HEK293 (cell line): ENCODE measurements at regions not wholly inside any gene's neighbourhood (a gene's known extent, or its start where the extent isn't known, plus 50 kb on each side); places are given as distances from the start of the nearest gene placed in this dataset.
A peak's percentile ranks its signal among the peaks of the same experiment; 100 is the strongest.

ENCODE experiments used
- CTCF ChIA-PET: fragments of 350-600 bp; formaldehyde crosslinking; extraction: SDS; loops from one replicate; lab custom pipeline; 2021; ENCODE audit warnings: antibody characterized with exemption; lab: Yijun Ruan, JAX
- POLR2A ChIA-PET: fragments of 300-600 bp; formaldehyde crosslinking; extraction: SDS; loops from one replicate; lab custom pipeline; 2020; ENCODE audit warnings: antibody characterized with exemption, inconsistent platforms; lab: Yijun Ruan, JAX
- H3K27ac ChIP-seq: fragments of 200-500 bp; sonication (Bioruptor generic); 2 replicates; pipeline ENCODE4 v1.5.1; 2014; ENCODE audit warnings: low read depth, low read length, control low read depth, inconsistent platforms; ENCODE audit errors: extremely low read depth
- H3K36me3 ChIP-seq, 2 experiments: fragments of 200-500 bp in 1 of 2; sonication (Bioruptor generic) in 1 of 2; 1 replicate in 1 of 2; 2 replicates in 1 of 2; pipeline ENCODE4 v1.5.1; 2014 to 2017; ENCODE audit warnings: inconsistent platforms in 2 of 2, low read length in 2 of 2; ENCODE audit not compliant: control insufficient read depth in 2 of 2, insufficient read depth in 1 of 2
- H3K4me1 ChIP-seq: fragments of 200-500 bp; sonication (Bioruptor generic); 2 replicates; pipeline ENCODE4 v1.5.1; 2014; ENCODE audit warnings: mild to moderate bottlenecking, low read length, inconsistent platforms; ENCODE audit not compliant: control insufficient read depth, insufficient read depth
- H3K4me3 ChIP-seq: 2 replicates; pipeline ENCODE4 v1.5.1; 2011; ENCODE audit warnings: low read depth, mild to moderate bottlenecking, control low read depth, low read length, moderate library complexity
- H3K9me3 ChIP-seq: fragments of 200-500 bp; sonication (Bioruptor generic); 2 replicates; pipeline ENCODE4 v1.5.1; 2014; ENCODE audit warnings: low read depth, low read length, inconsistent platforms; ENCODE audit not compliant: control insufficient read depth, insufficient read depth
- INSM2 ChIP-seq: fragments of 450-650 bp; formaldehyde crosslinking; IDR thresholded peaks from 2 replicates; pipeline ENCODE4 v1.5.1; 2016; ENCODE audit warnings: missing biosample characterization, missing genetic modification characterization
- KLF1 ChIP-seq: fragments of 450-650 bp; formaldehyde crosslinking; IDR thresholded peaks from 2 replicates; pipeline ENCODE4 v1.5.1; 2016; ENCODE audit warnings: missing biosample characterization, missing genetic modification characterization
- SETDB1 ChIP-seq: IDR thresholded peaks from one replicate; pipeline ENCODE4 v1.6.1; 2017; ENCODE audit warnings: mild to moderate bottlenecking, low read length, moderate library complexity, mixed read lengths; ENCODE audit not compliant: insufficient read length
- ZBTB21 ChIP-seq: fragments of 450-650 bp; formaldehyde crosslinking; IDR thresholded peaks from 2 replicates; pipeline ENCODE4 v1.5.1; 2017; ENCODE audit warnings: missing biosample characterization, missing genetic modification characterization
- ZFP37 ChIP-seq: fragments of 450-650 bp; formaldehyde crosslinking; IDR thresholded peaks from 2 replicates; pipeline ENCODE4 v1.5.1; 2016; ENCODE audit warnings: missing biosample characterization, missing genetic modification characterization
- ZNF24 ChIP-seq: fragments of 450-650 bp; formaldehyde crosslinking; IDR thresholded peaks from 2 replicates; pipeline ENCODE4 v1.5.1; 2016; ENCODE audit warnings: missing biosample characterization, missing genetic modification characterization
- ZNF248 ChIP-seq: fragments of 450-650 bp; formaldehyde crosslinking; IDR thresholded peaks from 2 replicates; pipeline ENCODE4 v1.5.1; 2017; ENCODE audit warnings: missing biosample characterization, missing genetic modification characterization
- ZNF274 ChIP-seq, 2 experiments: fragments of 200-500 bp in 1 of 2; fragments of 450-650 bp in 1 of 2; sonication (Bioruptor generic) in 1 of 2; formaldehyde crosslinking in 1 of 2; IDR thresholded peaks; 2 replicates each; pipeline versions ENCODE4 v1.5.1 to v1.6.1; 2014 to 2016; ENCODE audit warnings: borderline replicate concordance in 1 of 2, inconsistent platforms in 1 of 2, low read length in 1 of 2, missing biosample characterization in 1 of 2, missing genetic modification characterization in 1 of 2
- ZNF311 ChIP-seq: fragments of 450-650 bp; formaldehyde crosslinking; IDR thresholded peaks from 2 replicates; pipeline ENCODE4 v1.5.1; 2017; ENCODE audit warnings: missing biosample characterization, missing genetic modification characterization, borderline replicate concordance
- ZNF514 ChIP-seq: fragments of 450-650 bp; formaldehyde crosslinking; IDR thresholded peaks from 2 replicates; pipeline ENCODE4 v1.5.1; 2016; ENCODE audit warnings: missing biosample characterization, missing genetic modification characterization
- ZNF518A ChIP-seq: fragments of 450-650 bp; formaldehyde crosslinking; conservative IDR thresholded peaks from 2 replicates; pipeline ENCODE4 v1.5.1; 2016; ENCODE audit warnings: low read depth, missing biosample characterization, missing genetic modification characterization
- ZNF654 ChIP-seq: fragments of 450-650 bp; formaldehyde crosslinking; IDR thresholded peaks from 2 replicates; pipeline ENCODE4 v1.5.1; 2016; ENCODE audit warnings: low read depth, missing biosample characterization, missing genetic modification characterization
- ZNF670 ChIP-seq: fragments of 450-650 bp; formaldehyde crosslinking; IDR thresholded peaks from 2 replicates; pipeline ENCODE4 v1.5.1; 2016; ENCODE audit warnings: missing biosample characterization, missing genetic modification characterization, low read depth
- ZNF776 ChIP-seq: fragments of 450-650 bp; formaldehyde crosslinking; IDR thresholded peaks from 2 replicates; pipeline ENCODE4 v1.5.0; 2017; ENCODE audit warnings: missing biosample characterization, missing genetic modification characterization, borderline replicate concordance
- TF ChIP-seq, protein P1 (sequence below): fragments of 450-650 bp; formaldehyde crosslinking; IDR thresholded peaks from 2 replicates; pipeline ENCODE4 v1.5.1; 2016; ENCODE audit warnings: missing biosample characterization, missing genetic modification characterization
- TF ChIP-seq, protein P2 (sequence below): fragments of 450-650 bp; formaldehyde crosslinking; IDR thresholded peaks from 2 replicates; pipeline ENCODE4 v1.5.1; 2016; ENCODE audit warnings: missing biosample characterization, missing genetic modification characterization

DNA sequence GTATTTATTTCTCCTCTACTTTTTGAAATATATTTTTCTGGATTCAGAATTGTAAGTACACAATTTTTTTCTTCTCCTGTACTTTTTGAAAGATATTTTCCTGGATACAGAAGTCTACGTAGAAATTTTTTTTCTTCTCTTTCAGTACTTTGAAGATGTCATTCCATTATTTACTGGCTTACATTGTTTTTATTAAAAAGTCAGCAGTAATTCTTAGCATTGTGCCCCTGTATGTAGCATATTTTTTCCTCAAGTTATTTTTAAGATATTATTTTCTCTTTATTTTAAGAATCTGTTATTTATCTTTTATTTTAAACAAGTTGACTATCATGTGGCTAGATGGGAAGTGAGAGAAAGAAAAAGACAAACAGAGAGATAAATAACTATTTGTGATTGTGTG lies 119.0 kb upstream of the NPSR1 start:
- TF ChIP-seq ZNF776 (tag by site-specific recombination) (no peak), SETDB1 (peak; percentile 45)
- H3K27ac ChIP-seq, result no peak overlapping the region
- no peaks in the 10 kb centered on the region for H3K4me1 ChIP-seq
- no peaks in the 10 kb centered on the region for H3K36me3 ChIP-seq
- ChIA-PET CTCF (no interaction called here), POLR2A (no interaction called here)
- H3K9me3 ChIP-seq, result no peaks in the 10 kb centered on the region
- no peak overlapping the region for H3K4me3 ChIP-seq

GRCh38 chr7:34544621-34545020 lies 113.4 kb upstream of the NPSR1 start:
- Histone ChIP-seq H3K27ac (no peak overlapping the region), H3K4me1 (no peaks in the 10 kb centered on the region), H3K36me3 (no peaks in the 10 kb centered on the region), H3K9me3 (no peaks in the 10 kb centered on the region), H3K4me3 (no peak overlapping the region)
- CTCF ChIA-PET, result no interaction called here
- TF ChIP-seq ZBTB21 (no peak), ZNF24 (no peak), ZNF670 (tag by site-specific recombination) (no peak), ZNF248 (tag by site-specific recombination) (no peak), ZNF518A (tag by site-specific recombination) (no peak), ZNF311 (tag by site-specific recombination) (no peak), ZFP37 (no peak), KLF1 (no peak), ZNF514 (no peak), ZNF274 (IDR thresholded peaks at IDR 0.05; ENCODE audit: low read length) (no peak), ZNF274 (tag by site-specific recombination; IDR thresholded peaks at IDR 0.05; ENCODE audit: borderline replicate concordance) (no peak), ZNF654 (no peak), INSM2 (no peak)
- TF ChIP-seq, protein P1, sequence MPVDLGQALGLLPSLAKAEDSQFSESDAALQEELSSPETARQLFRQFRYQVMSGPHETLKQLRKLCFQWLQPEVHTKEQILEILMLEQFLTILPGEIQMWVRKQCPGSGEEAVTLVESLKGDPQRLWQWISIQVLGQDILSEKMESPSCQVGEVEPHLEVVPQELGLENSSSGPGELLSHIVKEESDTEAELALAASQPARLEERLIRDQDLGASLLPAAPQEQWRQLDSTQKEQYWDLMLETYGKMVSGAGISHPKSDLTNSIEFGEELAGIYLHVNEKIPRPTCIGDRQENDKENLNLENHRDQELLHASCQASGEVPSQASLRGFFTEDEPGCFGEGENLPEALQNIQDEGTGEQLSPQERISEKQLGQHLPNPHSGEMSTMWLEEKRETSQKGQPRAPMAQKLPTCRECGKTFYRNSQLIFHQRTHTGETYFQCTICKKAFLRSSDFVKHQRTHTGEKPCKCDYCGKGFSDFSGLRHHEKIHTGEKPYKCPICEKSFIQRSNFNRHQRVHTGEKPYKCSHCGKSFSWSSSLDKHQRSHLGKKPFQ (tag by site-specific recombination), result no peak
- TF ChIP-seq, protein P2, sequence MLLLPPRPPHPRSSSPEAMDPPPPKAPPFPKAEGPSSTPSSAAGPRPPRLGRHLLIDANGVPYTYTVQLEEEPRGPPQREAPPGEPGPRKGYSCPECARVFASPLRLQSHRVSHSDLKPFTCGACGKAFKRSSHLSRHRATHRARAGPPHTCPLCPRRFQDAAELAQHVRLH (tag by site-specific recombination), result no peak
- POLR2A ChIA-PET, result no interaction called here
